H9 (cell line): ENCODE measurements at regions not wholly inside any gene's neighbourhood (a gene's known extent, or its start where the extent isn't known, plus 50 kb on each side); places are given as distances from the start of the nearest gene placed in this dataset.

Experiments
- DNase-seq: peaks from one replicate; pipeline ENCODE4 v3.0.0-alpha.2; 2017
- H2AFZ ChIP-seq: one replicate; pipeline ENCODE4 v1.6.1; 2013; ENCODE audit warnings: mild to moderate bottlenecking, low read length, control low read depth, moderate library complexity
- H2AK5ac ChIP-seq: 2 replicates; pipeline ENCODE4 v1.6.1; 2013; ENCODE audit warnings: low read length, control low read depth, mixed read lengths; ENCODE audit not compliant: insufficient read length
- H2BK120ac ChIP-seq: one replicate; pipeline ENCODE4 v1.6.1; 2013; ENCODE audit warnings: low read depth, mild to moderate bottlenecking, low read length, control low read depth, inconsistent platforms; ENCODE audit not compliant: poor library complexity, severe bottlenecking
- H2BK12ac ChIP-seq: 2 replicates; pipeline ENCODE4 v1.6.1; 2013; ENCODE audit warnings: low read length, control low read depth, mixed read lengths, low read depth; ENCODE audit not compliant: insufficient read length
- H2BK15ac ChIP-seq: 2 replicates; pipeline ENCODE4 v1.6.1; 2013; ENCODE audit warnings: low read depth, low read length, control low read depth
- H2BK20ac ChIP-seq: one replicate; pipeline ENCODE4 v1.6.1; 2013; ENCODE audit warnings: low read depth, mild to moderate bottlenecking, low read length, control low read depth, inconsistent platforms; ENCODE audit not compliant: poor library complexity, severe bottlenecking
- H2BK5ac ChIP-seq: 2 replicates; pipeline ENCODE4 v1.6.1; 2013; ENCODE audit warnings: low read length, control low read depth, mixed read lengths; ENCODE audit not compliant: insufficient read length
- H3K14ac ChIP-seq: 2 replicates; pipeline ENCODE4 v1.6.1; 2013; ENCODE audit warnings: low read length, control low read depth; ENCODE audit not compliant: insufficient read depth
- H3K18ac ChIP-seq: 2 replicates; pipeline ENCODE4 v1.6.1; 2013; ENCODE audit warnings: low read depth, mild to moderate bottlenecking, mixed read lengths, low read length, control low read depth; ENCODE audit not compliant: insufficient read length
- H3K23ac ChIP-seq: 2 replicates; pipeline ENCODE4 v1.6.1; 2013; ENCODE audit warnings: low read length, control low read depth, mixed read lengths, low read depth; ENCODE audit not compliant: insufficient read length
- H3K23me2 ChIP-seq: 2 replicates; pipeline ENCODE4 v1.6.1; 2013; ENCODE audit warnings: low read depth, mild to moderate bottlenecking, mixed read lengths, low read length, control low read depth; ENCODE audit not compliant: insufficient read length, poor library complexity, severe bottlenecking
- H3K27ac ChIP-seq: 2 replicates; pipeline ENCODE4 v1.5.1; 2013; ENCODE audit warnings: low read length, control low read depth, mixed read lengths, low read depth; ENCODE audit not compliant: insufficient read length
- H3K27me3 ChIP-seq: 2 replicates; pipeline ENCODE4 v1.6.1; 2013; ENCODE audit warnings: low read length, control low read depth, inconsistent platforms; ENCODE audit not compliant: insufficient read depth
- H3K4ac ChIP-seq: 2 replicates; pipeline ENCODE4 v1.6.1; 2013; ENCODE audit warnings: low read depth, mild to moderate bottlenecking, control low read depth, inconsistent platforms, low read length, moderate library complexity
- H3K4me1 ChIP-seq: 2 replicates; pipeline ENCODE4 v1.6.1; 2013; ENCODE audit warnings: low read length, control low read depth, inconsistent platforms; ENCODE audit not compliant: insufficient read depth
- H3K4me2 ChIP-seq: 2 replicates; pipeline ENCODE4 v1.6.1; 2013; ENCODE audit warnings: low read length, control low read depth, mixed read lengths; ENCODE audit not compliant: insufficient read length, insufficient read depth
- H3K56ac ChIP-seq: 2 replicates; pipeline ENCODE4 v1.6.1; 2013; ENCODE audit warnings: low read depth, mild to moderate bottlenecking, mixed read lengths, low read length, control low read depth; ENCODE audit not compliant: insufficient read length
- H3K79me1 ChIP-seq: 2 replicates; pipeline ENCODE4 v1.6.1; 2013; ENCODE audit warnings: low read depth, mild to moderate bottlenecking, moderate library complexity, low read length, control low read depth, inconsistent platforms; ENCODE audit not compliant: insufficient read depth, poor library complexity, severe bottlenecking
- H3K79me2 ChIP-seq: 2 replicates; pipeline ENCODE4 v1.6.1; 2013; ENCODE audit warnings: low read length, control low read depth, inconsistent platforms; ENCODE audit not compliant: insufficient read depth
- H3K9ac ChIP-seq: 2 replicates; pipeline ENCODE4 v1.6.1; 2013; ENCODE audit warnings: low read length, control low read depth, mixed read lengths; ENCODE audit not compliant: insufficient read length; ENCODE audit errors: extremely low read depth
- H3K9me3 ChIP-seq: one replicate; pipeline ENCODE4 v1.6.1; 2013; ENCODE audit warnings: low read depth, low read length, inconsistent platforms; ENCODE audit not compliant: control insufficient read depth
- H3T11ph ChIP-seq: one replicate; pipeline ENCODE4 v1.6.1; 2013; ENCODE audit warnings: mild to moderate bottlenecking, low read length, control low read depth, inconsistent platforms
- H4K20me1 ChIP-seq: one replicate; pipeline ENCODE4 v1.6.1; 2013; ENCODE audit not compliant: control insufficient read depth, insufficient read length, insufficient read depth
- H4K5ac ChIP-seq: 2 replicates; pipeline ENCODE4 v1.6.1; 2013; ENCODE audit warnings: low read depth, mild to moderate bottlenecking, mixed read lengths, low read length, control low read depth; ENCODE audit not compliant: insufficient read length
- H4K8ac ChIP-seq: replicated peaks from 2 replicates; pipeline ENCODE4 v1.6.1; 2013; ENCODE audit warnings: low read length, control low read depth, mixed read lengths, low read depth; ENCODE audit not compliant: insufficient read length
- H4K91ac ChIP-seq: 2 replicates; pipeline ENCODE4 v1.6.1; 2013; ENCODE audit warnings: low read depth, mild to moderate bottlenecking, moderate library complexity, mixed read lengths, low read length, control low read depth; ENCODE audit not compliant: insufficient read length
- H3K27ac Mint-ChIP-seq, 3 experiments: 2 replicates in 2 of 3; 3 replicates in 1 of 3; pipeline ENCODE4 v1.8.0; 2020 to 2021; ENCODE audit warnings: mixed read lengths in 3 of 3, mild to moderate bottlenecking in 1 of 3, moderate library complexity in 1 of 3
- H3K27me3 Mint-ChIP-seq: 2 replicates; pipeline ENCODE4 v1.8.0; 2021; ENCODE audit warnings: low read depth, mild to moderate bottlenecking, moderate library complexity, mixed read lengths
- H3K36me3 Mint-ChIP-seq, 3 experiments: 2 replicates in 2 of 3; 3 replicates in 1 of 3; pipeline ENCODE4 v1.8.0; 2020 to 2021; ENCODE audit warnings: low read depth in 3 of 3, mixed read lengths in 3 of 3; ENCODE audit not compliant: insufficient read depth in 1 of 3
- H3K4me1 Mint-ChIP-seq, 2 experiments: 2 replicates each; pipeline ENCODE4 v1.8.0; 2020; ENCODE audit warnings: mixed read lengths in 2 of 2
- H3K4me3 Mint-ChIP-seq, 2 experiments: 2 replicates in 1 of 2; 3 replicates in 1 of 2; pipeline ENCODE4 v1.8.0; 2020 to 2021; ENCODE audit warnings: mild to moderate bottlenecking in 2 of 2, mixed read lengths in 2 of 2, moderate library complexity in 1 of 2
- H3K9me3 Mint-ChIP-seq, 2 experiments: 2 replicates in 1 of 2; 3 replicates in 1 of 2; pipeline ENCODE4 v1.8.0; 2020; ENCODE audit warnings: mild to moderate bottlenecking in 2 of 2, mixed read lengths in 2 of 2, moderate library complexity in 1 of 2
- WGBS: extraction: QIAGEN DNeasy Blood & Tissue Kit; methylation state at CpG from one replicate; pipeline ENCODE4 v1.1.7; 2013; ENCODE audit warnings: missing lambda C conversion rate, low lambda C conversion rate, mixed read lengths; ENCODE audit not compliant: insufficient read length; ENCODE audit errors: extremely low coverage; 5-methylcytosine and 5-hydroxymethylcytosine counted together
- TF ChIP-seq, protein P1 (sequence below): fragments of 200-600 bp; sonication (generic); conservative IDR thresholded peaks from 3 replicates; pipeline ENCODE4 v1.8.0; 2021; ENCODE audit warnings: antibody characterized with exemption, mild to moderate bottlenecking

- H3K27me3 Mint-ChIP-seq = no peaks in the 10 kb centered on the region; the same call in 1 of the 2 replicates
- no peak overlapping the region for H3K4me3 Mint-ChIP-seq
- no peak overlapping the region for H2BK5ac ChIP-seq
- H3K18ac ChIP-seq = no peak overlapping the region
- WGBS = 100% methylated on average over 11 of the region's 25 CpGs
- no peak overlapping the region for H2BK120ac ChIP-seq
- no peak overlapping the region for H3K27ac Mint-ChIP-seq
- H2AK5ac ChIP-seq = no peak overlapping the region
- no peak overlapping the region for H3K9ac ChIP-seq
- H2BK12ac ChIP-seq = no peak overlapping the region
- H4K91ac ChIP-seq = no peak overlapping the region
- no peak overlapping the region for H3T11ph ChIP-seq
- peak overlapping the region; percentile 0 for H3K56ac ChIP-seq
- H3K36me3 Mint-ChIP-seq = no peaks in the 10 kb centered on the region
- H3K4me2 ChIP-seq = no peak overlapping the region
- peaks cover 4% of the 10 kb centered on the region for H3K9me3 ChIP-seq
- no peak overlapping the region for H2BK20ac ChIP-seq
- no peak overlapping the region for H3K23ac ChIP-seq
- no peak overlapping the region for H3K14ac ChIP-seq
- no peaks in the 10 kb centered on the region for H4K20me1 ChIP-seq
- H3K79me1 ChIP-seq = no peaks in the 10 kb centered on the region
- H3K4me1 Mint-ChIP-seq = no peaks in the 10 kb centered on the region
- no peak overlapping the region for H2BK15ac ChIP-seq
- H3K79me2 ChIP-seq = no peaks in the 10 kb centered on the region
- H4K5ac ChIP-seq = no peak overlapping the region
- no peak for DNase-seq
- no peaks in the 10 kb centered on the region for H3K9me3 Mint-ChIP-seq
- no peaks in the 10 kb centered on the region for H3K27me3 ChIP-seq
- TF ChIP-seq, protein P1, sequence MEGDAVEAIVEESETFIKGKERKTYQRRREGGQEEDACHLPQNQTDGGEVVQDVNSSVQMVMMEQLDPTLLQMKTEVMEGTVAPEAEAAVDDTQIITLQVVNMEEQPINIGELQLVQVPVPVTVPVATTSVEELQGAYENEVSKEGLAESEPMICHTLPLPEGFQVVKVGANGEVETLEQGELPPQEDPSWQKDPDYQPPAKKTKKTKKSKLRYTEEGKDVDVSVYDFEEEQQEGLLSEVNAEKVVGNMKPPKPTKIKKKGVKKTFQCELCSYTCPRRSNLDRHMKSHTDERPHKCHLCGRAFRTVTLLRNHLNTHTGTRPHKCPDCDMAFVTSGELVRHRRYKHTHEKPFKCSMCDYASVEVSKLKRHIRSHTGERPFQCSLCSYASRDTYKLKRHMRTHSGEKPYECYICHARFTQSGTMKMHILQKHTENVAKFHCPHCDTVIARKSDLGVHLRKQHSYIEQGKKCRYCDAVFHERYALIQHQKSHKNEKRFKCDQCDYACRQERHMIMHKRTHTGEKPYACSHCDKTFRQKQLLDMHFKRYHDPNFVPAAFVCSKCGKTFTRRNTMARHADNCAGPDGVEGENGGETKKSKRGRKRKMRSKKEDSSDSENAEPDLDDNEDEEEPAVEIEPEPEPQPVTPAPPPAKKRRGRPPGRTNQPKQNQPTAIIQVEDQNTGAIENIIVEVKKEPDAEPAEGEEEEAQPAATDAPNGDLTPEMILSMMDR = no peak
- no peak overlapping the region for H3K4ac ChIP-seq
- no peak overlapping the region for H3K27ac ChIP-seq
- no peak overlapping the region for H2AFZ ChIP-seq
- no peaks in the 10 kb centered on the region for H3K23me2 ChIP-seq
- H4K8ac ChIP-seq = no peak overlapping the region
- no peaks in the 10 kb centered on the region for H3K4me1 ChIP-seq
Observed at GRCh38 chr2:2572393-2573204, 241.5 kb upstream of the MYT1L start.
